ENCODE measurements at regions not wholly inside any gene's neighbourhood (a gene's known extent, or its start where the extent isn't known, plus 50 kb on each side); places are given as distances from the start of the nearest gene placed in this dataset.

DNA sequence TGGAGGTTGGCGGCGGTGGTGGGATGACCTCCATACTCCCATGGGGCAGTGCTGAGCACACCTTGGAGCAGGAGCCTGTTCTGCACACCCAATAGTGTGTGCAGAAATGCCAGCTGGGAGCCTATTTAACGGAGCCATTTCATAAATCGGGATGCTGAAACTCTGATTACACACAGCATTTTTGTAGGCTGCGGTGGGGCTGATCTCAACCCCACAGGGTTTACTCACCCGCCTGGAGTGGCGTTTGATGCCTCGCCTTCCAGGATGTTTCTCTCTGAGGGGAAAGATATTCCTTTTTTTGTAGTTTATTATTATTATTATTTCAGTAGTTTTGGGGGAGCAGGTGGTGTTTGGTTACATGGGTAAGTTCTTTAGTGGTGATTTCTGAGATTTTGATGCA, 82.6 kb upstream of the WDR26 start:
- no peak for TF ChIP-seq ESRRA (IDR thresholded peaks at IDR 0.05; ENCODE audit: borderline replicate concordance, low read length)
- TF ChIP-seq MAFK (IDR thresholded peaks at IDR 0.05; ENCODE audit: partially characterized antibody): no peak
- no peak for TF ChIP-seq RFX5 (IDR thresholded peaks at IDR 0.05)
- TF ChIP-seq, protein P1, sequence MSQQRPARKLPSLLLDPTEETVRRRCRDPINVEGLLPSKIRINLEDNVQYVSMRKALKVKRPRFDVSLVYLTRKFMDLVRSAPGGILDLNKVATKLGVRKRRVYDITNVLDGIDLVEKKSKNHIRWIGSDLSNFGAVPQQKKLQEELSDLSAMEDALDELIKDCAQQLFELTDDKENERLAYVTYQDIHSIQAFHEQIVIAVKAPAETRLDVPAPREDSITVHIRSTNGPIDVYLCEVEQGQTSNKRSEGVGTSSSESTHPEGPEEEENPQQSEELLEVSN (IDR thresholded peaks at IDR 0.05; ENCODE audit: borderline replicate concordance, low read depth): no peak
- TF ChIP-seq BHLHE40 (IDR thresholded peaks at IDR 0.05; ENCODE audit: low read depth, low read length): no peak
- no peak for TF ChIP-seq ZC3H11A (IDR thresholded peaks at IDR 0.05)
- no peak for TF ChIP-seq EP300 (IDR thresholded peaks at IDR 0.05)
- TF ChIP-seq HOXA7 (CRISPR knock-in tag; IDR thresholded peaks at IDR 0.05): no peak
- TF ChIP-seq KDM1A (IDR thresholded peaks at IDR 0.05; ENCODE audit: low read depth): no peak
- no peak for TF ChIP-seq NR3C1 (IDR thresholded peaks at IDR 0.05)
- TF ChIP-seq, protein P2, sequence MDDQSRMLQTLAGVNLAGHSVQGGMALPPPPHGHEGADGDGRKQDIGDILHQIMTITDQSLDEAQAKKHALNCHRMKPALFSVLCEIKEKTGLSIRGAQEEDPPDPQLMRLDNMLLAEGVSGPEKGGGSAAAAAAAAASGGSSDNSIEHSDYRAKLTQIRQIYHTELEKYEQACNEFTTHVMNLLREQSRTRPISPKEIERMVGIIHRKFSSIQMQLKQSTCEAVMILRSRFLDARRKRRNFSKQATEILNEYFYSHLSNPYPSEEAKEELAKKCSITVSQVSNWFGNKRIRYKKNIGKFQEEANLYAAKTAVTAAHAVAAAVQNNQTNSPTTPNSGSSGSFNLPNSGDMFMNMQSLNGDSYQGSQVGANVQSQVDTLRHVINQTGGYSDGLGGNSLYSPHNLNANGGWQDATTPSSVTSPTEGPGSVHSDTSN (IDR thresholded peaks at IDR 0.05): no peak
- TF ChIP-seq FOXS1 (CRISPR knock-in tag; IDR thresholded peaks at IDR 0.05): no peak
- TF ChIP-seq PHF8 (IDR thresholded peaks at IDR 0.05; ENCODE audit: borderline replicate concordance, low read depth): no peak
- no peak for TF ChIP-seq NPAS2 (CRISPR knock-in tag; IDR thresholded peaks at IDR 0.05; ENCODE audit: borderline replicate concordance)
- TF ChIP-seq EHF (CRISPR knock-in tag; IDR thresholded peaks at IDR 0.05): no peak
- no peak for DNase-seq (ENCODE audit: low read depth in 1 of 2, low spot score in 1 of 2)
- no peak for ATAC-seq
- Histone ChIP-seq H3K4me1 (no peaks in the 10 kb centered on the region), H3K27ac (no peak overlapping the region), H3K4me2 (no peak overlapping the region), H3K9me3 (no peaks in the 10 kb centered on the region), H3K4me3 (no peak overlapping the region)
- ChIA-PET CTCF (interaction anchor here (7.5 to 9.9 kb wide), 2 partner anchors 127 to 406 kb away, joined by 121 to 126 read pairs; no protein-coding TSS in a partner anchor), POLR2A (no interaction called here)
- FAIRE-seq: no peak
- WGBS (ENCODE audit: missing lambda C conversion rate): 67% methylated on average over 8 of the region's 8 CpGs

DNA sequence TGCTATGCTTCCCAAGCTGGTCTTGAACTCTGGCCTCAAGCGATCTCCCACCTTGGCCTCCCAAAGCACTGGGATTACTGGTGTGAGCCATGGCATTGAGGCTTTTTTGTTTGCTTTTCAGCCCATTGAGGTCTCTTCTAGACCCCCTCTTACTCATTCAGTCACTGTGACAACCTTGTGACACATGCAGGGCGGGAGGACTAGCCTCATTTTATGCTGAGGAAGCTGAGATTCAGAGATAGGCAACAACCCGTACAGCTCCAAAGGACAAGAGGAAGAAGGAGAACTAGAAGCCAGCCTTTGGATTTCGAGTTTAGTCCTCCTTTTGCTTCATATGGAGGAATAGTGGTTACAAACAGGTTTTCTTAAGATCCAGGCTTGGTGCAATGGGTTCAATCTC, 83.9 kb upstream of the WDR26 start:
- FAIRE-seq (no peak), DNase-seq (ENCODE audit: low read depth in 1 of 2, low spot score in 1 of 2) (no peak), ATAC-seq (no peak)
- CTCF ChIA-PET: interaction anchor here (0.7 to 9.9 kb wide), 3 partner anchors 62 to 405 kb away, joined by 3 to 126 read pairs (median 121); no protein-coding TSS in a partner anchor
- TF ChIP-seq FOSB (CRISPR knock-in tag; IDR thresholded peaks at IDR 0.05) (no peak), MYC (IDR thresholded peaks at IDR 0.05; ENCODE audit: borderline replicate concordance, low read length) (no peak), HOXB5 (CRISPR knock-in tag; IDR thresholded peaks at IDR 0.05) (no peak), FOXS1 (CRISPR knock-in tag; IDR thresholded peaks at IDR 0.05) (no peak), KDM1A (IDR thresholded peaks at IDR 0.05; ENCODE audit: low read depth) (no peak), RCOR1 (IDR thresholded peaks at IDR 0.05; ENCODE audit: low read depth, low read length) (no peak), PHF8 (IDR thresholded peaks at IDR 0.05; ENCODE audit: borderline replicate concordance, low read depth) (no peak), JUN (IDR thresholded peaks at IDR 0.05) (no peak), BHLHE40 (IDR thresholded peaks at IDR 0.05; ENCODE audit: low read depth, low read length) (no peak), HEYL (CRISPR knock-in tag; IDR thresholded peaks at IDR 0.05) (no peak), SREBF2 (IDR thresholded peaks at IDR 0.05) (no peak), NPAS2 (CRISPR knock-in tag; IDR thresholded peaks at IDR 0.05; ENCODE audit: borderline replicate concordance) (no peak), NR3C1 (IDR thresholded peaks at IDR 0.05) (no peak), CBX2 (IDR thresholded peaks at IDR 0.05; ENCODE audit: borderline replicate concordance, low read depth) (no peak)
- TF ChIP-seq, protein P3, sequence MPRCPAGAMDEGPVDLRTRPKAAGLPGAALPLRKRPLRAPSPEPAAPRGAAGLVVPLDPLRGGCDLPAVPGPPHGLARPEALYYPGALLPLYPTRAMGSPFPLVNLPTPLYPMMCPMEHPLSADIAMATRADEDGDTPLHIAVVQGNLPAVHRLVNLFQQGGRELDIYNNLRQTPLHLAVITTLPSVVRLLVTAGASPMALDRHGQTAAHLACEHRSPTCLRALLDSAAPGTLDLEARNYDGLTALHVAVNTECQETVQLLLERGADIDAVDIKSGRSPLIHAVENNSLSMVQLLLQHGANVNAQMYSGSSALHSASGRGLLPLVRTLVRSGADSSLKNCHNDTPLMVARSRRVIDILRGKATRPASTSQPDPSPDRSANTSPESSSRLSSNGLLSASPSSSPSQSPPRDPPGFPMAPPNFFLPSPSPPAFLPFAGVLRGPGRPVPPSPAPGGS (IDR thresholded peaks at IDR 0.05): no peak
- TF ChIP-seq, protein P4, sequence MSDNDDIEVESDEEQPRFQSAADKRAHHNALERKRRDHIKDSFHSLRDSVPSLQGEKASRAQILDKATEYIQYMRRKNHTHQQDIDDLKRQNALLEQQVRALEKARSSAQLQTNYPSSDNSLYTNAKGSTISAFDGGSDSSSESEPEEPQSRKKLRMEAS (IDR thresholded peaks at IDR 0.05): no peak
- TF ChIP-seq, protein P5, sequence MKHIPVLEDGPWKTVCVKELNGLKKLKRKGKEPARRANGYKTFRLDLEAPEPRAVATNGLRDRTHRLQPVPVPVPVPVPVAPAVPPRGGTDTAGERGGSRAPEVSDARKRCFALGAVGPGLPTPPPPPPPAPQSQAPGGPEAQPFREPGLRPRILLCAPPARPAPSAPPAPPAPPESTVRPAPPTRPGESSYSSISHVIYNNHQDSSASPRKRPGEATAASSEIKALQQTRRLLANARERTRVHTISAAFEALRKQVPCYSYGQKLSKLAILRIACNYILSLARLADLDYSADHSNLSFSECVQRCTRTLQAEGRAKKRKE (CRISPR knock-in tag; IDR thresholded peaks at IDR 0.05; ENCODE audit: low read depth): no peak
- TF ChIP-seq, protein P6, sequence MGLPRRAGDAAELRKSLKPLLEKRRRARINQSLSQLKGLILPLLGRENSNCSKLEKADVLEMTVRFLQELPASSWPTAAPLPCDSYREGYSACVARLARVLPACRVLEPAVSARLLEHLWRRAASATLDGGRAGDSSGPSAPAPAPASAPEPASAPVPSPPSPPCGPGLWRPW (IDR thresholded peaks at IDR 0.05): no peak
- TF ChIP-seq, protein P2 (IDR thresholded peaks at IDR 0.05): no peak
- no peak overlapping the region for H3K4me3 ChIP-seq
- 48% methylated on average over 4 of the region's 4 CpGs for WGBS (ENCODE audit: missing lambda C conversion rate)
- H3K27ac ChIP-seq: no peak overlapping the region
- H3K9me3 ChIP-seq: no peaks in the 10 kb centered on the region
- POLR2A ChIA-PET: no interaction called here
- H3K4me2 ChIP-seq: no peak overlapping the region
- H3K4me1 ChIP-seq: no peaks in the 10 kb centered on the region

Data from A549 (cell line).